Activated CD4-positive, alpha-beta T cell treated with anti-CD3 and anti-CD28 coated beads for 48 hours (primary cell): ENCODE measurements at regions not wholly inside any gene's neighbourhood (a gene's known extent, or its start where the extent isn't known, plus 50 kb on each side); places are given as distances from the start of the nearest gene placed in this dataset.

Experiments used
- DNase-seq: peaks from one replicate; pipeline ENCODE4 v3.0.0-alpha.2; 2020

DNA sequence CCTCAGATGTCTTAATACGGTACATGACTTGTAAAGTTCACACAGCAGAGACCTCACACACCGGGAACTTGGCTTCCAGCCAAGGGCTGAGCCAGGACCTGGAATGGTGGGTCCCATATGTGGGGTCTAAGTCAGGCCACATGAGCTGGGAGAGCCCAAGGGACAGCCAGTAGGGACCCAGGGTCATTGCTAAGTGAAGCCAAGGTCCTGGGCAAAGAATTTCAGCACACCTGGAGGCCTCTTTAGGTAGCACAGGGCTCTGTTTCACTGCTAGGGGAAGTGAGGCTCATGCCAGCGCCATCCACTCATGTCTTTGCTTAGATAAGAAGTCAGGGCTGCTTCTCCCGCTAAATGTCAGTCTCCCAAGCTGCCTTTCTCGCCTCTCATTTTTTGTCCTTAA, 116.6 kb upstream of the TLE3 start:
- peak; percentile 12 for DNase-seq

DNA sequence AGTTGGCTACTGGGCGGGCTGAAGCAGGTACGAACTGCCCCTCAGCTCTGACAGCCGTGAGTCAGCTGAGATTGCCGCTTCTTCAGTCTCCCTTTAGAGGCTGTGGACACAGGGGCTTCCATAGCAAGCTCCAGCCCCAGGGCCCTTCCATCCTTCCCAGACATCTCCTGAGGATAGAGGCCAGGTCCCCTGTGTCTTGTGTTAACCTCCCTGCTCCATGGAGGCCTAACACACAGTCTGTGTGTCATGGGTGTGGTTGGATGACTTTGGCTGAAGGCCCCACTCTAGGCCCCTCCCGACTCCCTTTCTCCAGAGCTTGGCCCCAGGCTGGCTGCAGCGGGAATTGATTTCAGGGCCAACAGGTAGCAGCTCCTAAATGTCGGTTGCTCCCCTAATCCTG, 116.1 kb upstream of the TLE3 start:
- no peak for DNase-seq

DNA sequence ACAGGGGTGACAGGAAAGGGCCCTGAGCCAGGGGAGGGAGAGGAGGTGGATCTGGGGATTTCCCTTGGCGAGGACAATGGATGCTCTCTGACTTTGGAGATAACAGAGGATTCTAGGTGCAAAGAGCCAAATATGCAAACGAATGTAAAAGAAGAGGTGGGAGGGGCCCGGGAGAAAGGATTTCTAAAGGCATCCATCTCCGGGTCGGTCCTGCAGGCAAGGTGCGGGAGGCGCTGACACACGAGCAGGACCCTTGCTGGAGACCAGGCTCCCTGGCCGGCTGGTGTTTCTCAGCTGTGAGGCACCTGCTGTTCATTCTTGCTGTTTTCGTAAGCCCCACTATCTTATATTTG, 115.2 kb upstream of the TLE3 start:
- no peak for DNase-seq

DNA sequence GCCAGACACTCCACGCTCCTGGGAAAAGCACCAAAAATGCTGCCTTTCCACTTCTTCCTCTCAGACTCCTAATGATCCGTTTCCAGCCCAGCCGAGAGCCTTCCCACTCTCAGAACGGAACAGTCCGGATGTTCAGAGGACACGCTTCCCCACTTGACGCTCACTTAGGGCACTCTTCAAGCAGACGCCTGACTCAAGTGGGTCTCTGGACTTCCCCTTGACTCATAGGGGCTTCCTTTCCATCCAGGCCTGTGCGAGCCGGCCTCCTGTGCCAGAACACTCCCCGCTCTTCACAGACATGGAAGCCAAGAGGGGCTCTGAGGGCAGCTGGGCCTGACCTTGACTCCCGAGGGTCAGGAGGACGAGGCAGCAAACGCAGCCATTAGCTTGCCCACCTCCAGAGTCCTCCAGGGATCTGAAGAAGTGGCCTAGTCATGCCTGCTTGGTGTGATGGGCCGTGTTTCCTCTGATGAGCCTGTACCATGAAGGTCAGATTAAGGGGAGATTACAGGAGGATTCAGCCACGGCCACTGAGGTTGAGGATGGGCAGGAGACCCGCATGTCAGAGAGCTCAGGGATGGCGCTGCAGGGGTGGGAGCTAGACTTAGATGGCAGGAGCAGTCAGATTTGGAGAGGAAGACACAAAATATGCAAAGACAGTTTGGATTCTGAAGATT, 114.7 kb upstream of the TLE3 start:
- DNase-seq: no peak

DNA sequence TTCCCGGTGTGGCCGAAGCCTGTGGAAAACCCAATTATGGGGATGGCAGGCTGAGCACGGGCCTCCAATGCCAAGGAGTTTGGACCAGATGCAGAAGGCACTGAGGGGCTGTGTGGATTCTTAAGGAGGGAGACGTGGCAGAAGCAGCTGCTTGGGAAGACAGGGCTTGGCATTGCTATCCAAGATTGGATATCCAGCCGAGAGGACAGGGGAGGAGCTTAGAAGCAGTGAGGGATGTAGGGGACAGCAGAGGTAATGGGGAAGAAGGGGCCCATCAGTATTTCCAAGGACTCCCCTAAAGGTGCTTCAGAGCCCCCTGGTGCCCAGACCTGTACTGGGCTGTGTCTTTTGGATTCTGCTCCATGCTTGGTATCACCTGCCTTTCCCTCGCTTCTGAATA, 112.8 kb upstream of the TLE3 start:
- no peak for DNase-seq

DNA sequence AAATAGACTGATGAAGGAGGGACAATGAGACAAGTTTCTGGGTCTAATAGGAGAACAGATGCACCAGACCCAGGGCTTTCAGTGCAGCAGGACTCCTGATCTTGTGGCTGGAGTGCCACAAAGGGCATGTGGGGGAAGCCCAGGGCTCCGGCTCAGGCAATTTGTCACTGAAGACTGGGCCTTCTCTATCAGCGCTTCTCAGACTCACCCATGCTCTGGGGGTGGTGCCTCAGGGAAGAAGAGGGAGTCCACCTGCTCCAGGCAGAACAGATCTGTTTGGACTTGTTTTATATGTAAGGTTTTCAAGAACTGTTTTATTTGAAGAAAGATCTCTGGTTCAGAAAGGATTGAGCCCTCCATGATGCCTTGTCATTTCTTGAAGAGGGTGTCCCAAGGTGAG, 112.4 kb upstream of the TLE3 start:
- no peak for DNase-seq

DNA sequence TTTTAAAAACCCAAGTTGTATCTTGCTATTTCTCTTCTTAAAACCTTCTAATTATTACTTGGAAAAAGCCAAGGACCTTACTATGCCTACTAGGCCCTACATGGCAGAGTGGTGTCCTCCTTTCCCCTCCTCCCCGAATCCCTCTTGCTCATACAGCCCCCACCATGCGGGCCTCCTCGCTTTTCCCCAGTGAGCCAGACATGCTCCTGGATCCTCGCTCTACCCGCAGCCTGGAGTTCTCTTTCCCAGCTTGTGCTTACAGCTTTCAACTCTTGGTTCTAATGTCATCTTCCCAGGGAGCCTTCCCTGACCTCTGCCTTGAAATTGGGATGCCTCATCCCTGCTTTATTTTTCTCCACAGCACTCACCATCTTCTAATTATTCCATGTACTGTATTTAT, 111.8 kb upstream of the TLE3 start:
- no peak for DNase-seq

DNA sequence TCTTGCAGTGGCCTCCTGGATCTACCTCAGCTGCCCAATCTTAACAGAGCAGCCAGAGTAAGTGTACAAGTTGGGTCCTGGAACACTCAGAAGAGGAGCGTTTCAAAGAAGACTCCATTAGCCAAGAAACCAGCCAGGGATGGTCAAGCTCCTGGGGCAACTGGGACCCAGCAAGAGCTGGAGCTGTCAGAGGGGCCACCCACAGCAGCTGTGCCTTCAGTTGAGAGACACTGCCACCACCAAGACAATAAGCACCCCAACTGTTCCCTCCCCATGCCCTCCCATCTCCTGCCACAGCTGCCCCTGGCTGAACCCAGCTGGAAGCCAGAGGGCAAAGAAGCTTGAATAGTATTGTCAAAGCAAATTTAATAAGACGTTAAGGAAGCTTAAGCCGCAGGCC, 110.6 kb upstream of the TLE3 start:
- no peak for DNase-seq

DNA sequence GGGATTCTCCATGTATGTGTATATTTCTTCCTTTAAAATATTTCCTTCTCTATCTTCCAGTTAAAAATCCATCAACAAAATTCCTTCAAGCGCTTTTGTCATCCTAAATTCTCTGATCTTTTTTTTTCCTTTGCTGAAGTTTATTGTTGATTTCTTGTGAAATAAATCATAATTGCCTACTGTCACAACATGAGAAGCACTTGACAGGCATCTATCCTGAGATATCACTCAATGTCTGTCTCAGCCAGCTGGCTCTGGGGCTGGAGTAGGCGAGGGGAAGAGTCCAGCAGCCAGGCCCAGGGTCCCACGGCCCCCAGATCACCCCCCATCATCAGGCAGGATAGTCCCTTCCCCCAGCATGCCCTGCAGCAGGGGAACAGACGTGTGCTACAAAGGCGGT, 109.0 kb upstream of the TLE3 start:
- no peak for DNase-seq

DNA sequence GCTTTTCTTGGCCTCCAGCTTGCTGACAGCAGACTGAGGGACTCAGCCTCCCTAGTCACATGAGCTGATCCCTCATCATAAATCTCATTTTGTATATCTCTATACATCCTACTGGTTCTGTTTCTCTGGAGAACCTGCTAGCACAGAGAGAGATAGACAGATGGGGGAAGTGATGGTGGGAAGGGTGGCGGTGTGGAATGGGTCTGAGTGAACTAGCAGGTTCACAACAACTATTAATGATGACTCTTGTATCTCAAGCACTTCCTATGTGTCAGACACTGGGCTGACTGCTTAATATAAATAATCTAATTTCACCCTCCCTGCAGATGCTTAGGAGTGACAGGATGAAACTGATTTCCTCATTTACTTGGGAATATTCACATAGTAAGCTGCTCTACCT, 106.9 kb upstream of the TLE3 start:
- DNase-seq: no peak

DNA sequence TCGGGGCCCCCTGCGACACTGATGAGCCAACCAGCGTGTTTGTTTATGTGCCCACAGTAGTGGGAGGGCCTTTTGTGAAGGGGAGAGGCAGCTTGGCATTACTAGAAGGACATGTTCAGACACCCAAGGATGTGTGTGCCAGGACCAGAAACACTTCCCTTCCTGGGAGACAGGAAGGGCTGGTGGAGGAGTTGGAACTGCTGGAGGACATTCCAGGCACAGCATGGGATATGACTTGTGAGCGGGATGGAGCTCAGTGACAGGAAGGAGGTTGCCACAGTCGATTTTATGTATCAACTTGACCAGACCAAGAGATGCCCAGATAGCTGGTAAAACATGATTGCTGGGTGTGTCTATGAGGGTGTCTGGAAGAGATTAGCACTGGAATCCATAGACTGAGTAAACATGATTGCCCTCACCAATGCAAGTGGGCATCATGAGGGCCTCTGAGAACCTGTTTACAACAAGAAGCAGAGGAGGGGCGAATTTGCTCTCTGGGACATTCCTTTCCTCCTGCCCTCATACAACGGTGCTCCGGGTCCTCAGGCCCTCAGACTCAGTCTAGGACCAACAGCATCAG, 106.4 kb upstream of the TLE3 start:
- no peak for DNase-seq

DNA sequence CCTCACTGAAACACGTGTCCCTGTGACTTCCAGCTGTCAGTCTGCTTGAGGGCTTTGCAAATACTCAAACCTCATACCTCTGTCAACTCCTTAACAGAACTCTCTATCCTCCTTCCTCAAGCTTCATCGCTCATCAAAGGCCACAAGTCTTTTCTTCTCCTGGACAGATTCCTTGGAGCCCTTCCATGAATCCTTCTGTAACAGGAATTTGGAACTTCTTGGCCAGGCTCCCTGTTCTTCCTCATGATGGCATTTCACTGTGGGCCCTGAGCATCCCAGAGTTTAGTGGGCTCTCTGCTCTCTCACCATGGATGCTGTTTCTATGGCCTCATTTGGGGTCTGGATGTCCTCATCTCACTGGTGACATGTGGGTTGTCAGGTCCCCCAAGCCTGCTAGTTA, 105.0 kb upstream of the TLE3 start:
- no peak for DNase-seq

DNA sequence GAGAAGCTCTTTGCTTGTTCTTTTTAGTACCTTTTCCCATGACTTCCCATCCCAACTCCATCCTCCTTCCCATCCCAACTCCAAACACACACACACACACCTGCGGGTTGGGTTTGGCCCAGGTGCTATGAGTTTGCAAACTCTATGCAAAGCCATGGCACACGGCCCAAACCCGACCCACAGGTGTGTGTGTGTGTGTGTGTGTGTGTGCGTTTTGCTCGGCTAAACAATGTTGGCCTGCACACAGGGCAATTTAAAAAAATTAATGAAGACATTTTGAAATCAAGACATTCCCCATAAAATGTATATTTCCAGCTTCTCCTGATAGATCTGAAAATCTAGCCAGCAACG, 103.7 kb upstream of the TLE3 start:
- no peak for DNase-seq

DNA sequence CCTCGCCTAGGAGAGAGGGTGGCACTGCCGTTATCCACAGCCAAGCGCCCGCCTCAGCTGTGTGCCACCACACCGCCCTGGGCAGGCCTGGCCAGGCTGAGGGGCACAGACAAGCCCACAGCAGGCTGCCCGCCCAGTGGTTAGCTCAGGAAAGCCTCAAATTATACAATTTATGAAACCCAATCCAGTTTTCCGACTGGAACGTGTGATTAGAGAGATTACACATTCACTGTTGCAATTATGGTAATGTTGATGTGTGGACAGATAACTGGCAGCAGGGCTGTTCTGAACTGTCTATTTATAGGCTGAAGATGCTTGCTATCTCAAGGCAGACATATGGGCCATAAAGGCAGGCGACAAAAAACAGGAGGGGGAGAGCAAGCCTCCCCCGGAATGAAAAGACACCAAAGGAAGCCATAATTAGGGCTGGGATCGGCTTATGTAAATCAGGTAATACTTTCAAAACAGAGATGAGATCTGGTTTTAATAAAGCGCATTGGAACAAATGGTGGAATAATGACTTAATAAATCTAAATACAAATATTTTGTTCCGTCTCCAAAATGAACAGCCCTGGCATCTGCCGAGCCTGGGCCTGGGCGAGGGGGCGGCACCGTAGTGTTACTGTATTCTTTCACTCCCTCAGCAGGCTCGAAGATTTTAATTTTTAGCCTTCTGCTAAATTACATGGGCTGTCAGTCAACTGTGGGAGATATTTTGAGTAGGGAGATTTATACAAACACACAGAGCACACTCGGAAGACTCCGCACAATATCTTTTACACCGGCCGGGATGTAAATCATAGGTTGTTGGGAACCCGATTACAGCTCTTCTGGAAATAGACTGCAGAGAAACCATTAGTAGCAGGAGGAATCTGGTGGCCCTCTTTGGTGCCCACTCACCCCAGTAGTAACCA, 103.1 kb upstream of the TLE3 start:
- DNase-seq: no peak

DNA sequence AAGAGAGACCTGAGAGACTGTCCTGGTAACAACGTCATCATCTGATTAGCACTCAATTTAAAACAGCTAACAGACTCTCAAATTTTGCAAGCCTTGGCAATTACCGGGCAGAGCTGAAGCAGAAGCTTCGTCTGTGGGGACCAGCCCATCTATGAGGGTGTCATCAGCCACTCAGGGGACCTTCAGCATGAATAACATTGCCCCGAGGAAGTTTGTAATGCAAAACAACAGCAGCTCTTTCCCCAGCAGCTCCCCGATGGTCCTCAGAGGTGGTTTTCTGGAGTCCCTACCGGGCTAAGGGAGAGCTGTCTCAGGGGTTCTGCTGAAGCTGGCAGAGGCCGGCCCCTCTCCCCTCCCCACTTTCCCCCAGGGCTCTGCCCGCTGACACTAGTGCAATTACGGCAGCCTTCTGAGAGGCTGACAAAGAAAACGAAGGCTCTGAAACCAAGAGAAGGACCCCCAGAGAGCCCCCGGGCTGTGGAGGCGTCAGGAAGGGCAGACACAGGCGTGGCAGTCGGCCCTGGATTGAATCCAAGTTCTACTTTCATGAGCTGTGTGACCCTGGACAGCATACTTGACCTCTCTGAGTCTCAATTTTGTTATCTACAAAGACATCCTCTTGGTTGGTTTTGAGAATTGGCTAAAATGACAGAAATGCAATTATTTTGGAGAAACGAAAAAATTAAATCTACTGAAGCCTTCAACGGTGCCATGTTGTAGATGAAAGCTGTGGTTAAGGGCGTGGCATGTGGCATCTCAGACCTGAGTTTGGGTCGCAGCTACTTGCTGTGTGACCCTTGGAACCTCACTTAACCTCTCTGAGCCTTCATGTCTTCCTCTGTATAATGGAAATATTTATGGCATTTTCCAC, 102.1 kb upstream of the TLE3 start:
- DNase-seq: no peak

DNA sequence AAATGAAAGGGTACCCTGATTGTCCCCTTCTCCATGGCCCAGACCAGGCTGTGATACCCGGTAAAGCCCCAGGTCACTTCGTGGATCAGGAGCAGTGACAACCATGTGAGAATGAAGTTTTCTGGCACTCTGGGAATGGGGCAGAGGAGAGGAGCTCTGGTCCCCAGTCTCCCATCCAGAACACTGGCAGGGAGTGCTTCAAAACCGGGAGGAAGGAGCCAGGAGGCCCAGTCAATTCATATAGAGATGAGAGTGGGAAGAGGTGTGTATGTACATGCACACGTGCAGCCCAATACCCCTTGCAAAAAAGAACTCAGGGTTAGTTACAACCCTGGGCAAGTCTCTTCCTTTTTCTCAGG, 101.4 kb upstream of the TLE3 start:
- no peak for DNase-seq

DNA sequence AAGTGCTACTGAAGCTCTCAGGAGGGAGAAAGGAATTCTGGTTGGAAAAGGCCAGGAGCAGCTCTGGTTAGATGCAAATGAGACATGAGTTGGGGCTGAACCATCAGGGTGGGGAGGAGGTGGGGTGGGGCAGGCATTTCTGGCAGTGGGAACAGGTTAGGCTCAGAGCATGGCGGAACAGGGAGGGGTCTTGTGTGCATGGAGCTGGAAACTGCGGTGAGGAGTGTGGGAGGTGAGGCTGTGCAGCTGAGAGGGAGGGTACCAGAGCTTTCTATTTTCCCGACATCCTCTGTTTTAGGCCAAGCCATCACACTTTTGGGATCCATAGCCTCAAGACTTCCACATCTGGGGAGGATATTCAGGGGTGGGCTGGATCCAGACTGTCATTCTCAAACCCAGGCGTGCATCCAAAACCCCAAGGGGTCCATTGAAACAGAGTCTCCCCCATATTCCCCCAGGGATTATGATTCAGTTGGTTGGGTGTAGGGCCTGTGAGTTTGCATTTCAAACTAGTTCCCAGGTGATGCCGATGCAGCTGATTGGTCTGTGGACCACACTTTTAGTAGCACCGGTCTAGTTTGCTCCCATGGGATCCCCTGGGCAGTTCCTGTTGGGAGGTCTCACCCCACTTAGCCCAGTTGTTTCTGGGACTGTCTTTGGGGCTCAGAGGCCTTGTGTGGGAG, 100.9 kb upstream of the TLE3 start:
- DNase-seq: no peak

DNA sequence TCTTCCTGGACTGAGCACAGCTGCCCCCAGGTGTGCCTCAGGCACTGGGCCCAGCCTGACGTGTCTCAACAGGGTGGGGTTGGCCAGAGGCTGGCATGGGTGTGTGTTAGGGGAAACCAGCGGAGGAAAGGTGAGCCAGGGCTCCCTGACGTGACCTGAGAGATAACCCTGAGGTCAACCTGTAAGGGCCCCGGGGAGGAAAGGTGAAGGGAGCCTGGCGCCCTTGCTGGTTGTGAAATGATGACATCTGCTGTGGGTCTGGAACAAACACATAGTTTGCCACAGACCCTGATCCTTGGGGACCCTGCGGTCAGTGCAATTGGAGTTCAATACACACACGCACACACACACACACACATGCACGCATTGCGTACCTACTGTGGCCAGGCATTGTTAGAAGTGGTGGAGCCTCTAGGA, 100.2 kb upstream of the TLE3 start:
- no peak for DNase-seq

DNA sequence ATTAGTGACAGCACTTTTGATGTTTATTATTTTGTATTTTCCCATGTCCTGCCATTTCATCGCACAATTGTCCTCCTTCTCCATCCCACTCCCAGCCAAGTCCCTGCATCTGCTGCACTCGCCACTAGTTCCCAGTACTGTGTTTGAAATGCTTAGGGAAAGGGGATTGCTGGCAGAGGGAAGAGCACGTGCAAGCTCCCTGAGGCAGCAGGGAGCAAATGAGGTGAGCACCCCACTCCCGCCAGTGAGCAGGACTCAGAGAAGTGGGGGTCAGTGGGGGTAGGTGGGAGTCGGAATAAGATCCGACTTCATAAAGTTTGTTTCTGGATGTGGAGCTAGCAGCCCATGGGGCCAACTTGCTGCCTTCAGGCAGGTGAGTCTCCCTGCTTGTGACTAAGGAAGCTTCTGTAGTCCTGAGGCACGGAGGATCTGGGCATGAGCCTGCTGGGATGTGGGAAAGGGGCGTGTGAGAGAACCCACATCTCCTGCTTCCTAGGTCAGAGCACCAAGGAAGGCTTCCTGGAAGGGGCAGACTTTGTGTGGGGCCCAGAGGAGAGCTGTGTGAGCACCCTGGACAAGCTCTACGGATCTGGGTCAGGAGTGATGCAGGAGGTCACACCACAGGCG, 99.7 kb upstream of the TLE3 start:
- no peak for DNase-seq

DNA sequence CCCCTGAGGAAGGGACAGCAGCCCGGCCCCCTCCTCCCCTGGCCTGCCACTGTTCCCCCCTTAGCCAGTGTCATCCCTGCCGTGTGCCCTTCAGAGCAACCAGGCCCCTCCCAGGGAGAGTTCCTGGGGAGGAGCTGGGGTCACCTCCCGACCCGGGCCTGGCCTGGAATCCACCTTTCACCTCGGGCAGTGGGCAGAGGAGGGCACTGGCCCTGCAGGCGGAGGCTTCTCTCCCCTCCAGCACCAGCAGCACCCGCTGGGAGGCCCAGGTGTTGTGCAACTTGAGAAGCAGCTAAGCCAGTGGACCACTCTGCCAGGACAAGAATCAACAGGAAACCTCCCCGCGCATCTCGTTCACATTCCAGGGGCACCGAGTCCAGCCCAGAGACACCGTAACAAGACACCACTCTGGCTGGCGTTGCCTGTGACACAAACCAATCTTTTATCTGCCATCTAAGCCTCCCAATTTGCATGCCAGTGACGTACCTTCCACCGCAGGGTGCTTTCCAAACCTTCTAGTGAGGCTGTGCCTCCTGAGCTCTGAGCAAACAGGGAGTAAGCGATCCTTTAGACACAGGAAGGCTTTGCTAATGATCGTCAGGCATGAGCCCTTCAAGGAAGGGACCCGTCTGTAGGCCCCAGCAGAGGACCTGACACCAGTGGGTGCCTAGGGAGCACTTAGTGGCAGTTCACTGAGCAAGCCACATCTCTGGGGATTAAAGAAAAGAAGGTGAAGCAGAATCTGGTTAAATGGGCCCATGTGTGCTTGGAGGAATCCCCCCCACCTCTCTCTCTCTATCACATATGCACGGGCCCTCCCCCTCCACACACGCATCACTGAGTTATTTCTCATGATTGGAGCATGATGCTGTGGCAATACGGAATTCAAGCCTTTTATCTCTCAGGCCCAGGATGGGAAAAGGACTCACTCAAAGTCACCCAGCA, 98.9 kb upstream of the TLE3 start:
- DNase-seq: peak; percentile 50
